ENCODE measurements at regions not wholly inside any gene's neighbourhood (a gene's known extent, or its start where the extent isn't known, plus 50 kb on each side); places are given as distances from the start of the nearest gene placed in this dataset.

DNA sequence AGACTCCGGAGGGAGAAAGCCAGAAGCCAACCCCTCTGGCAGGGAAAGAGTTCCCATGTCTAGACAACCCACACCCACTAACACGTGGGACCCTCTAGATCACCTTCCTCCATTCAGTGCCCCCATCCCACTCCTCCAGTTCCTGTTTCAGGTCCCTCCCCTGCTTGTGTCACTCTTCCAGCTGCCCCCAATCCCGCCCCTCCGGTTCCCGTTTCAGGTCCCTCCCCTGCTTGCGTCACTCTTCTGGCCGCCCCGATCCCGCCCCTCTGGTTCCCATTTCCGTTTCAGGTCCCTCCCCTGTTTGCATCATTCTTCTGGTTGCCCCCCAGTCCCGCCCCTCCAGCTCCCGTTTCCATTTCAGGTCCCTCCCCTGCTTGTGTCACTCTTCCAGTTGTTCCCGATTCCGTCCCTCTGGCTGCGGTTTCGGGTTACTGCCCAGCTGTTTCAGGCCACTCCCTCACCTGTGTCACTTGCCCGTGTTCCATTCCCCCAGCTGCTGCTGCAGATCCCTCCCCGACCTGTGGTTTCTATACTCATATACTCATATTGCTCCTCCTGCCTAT is 64.8 kb upstream of the RANBP6 start:
- no peaks in the 10 kb centered on the region for H3K27me3 ChIP-seq
- no peaks in the 10 kb centered on the region for H3K9me3 ChIP-seq
- no peaks in the 10 kb centered on the region for H3K4me1 ChIP-seq
- WGBS, 2 donors, result 27 to 42% methylated on average over 18 of the region's 18 CpGs
- no peaks in the 10 kb centered on the region for H3K36me3 ChIP-seq
- DNase-seq (ENCODE audit: low spot score in 2 of 2), result peak; percentile 57 to 68
- H3K27ac ChIP-seq, result peak overlapping the region; percentile 65 to 80 (median 66)
- no peak for TF ChIP-seq POLR2A (IDR thresholded peaks at IDR 0.05)
- TF ChIP-seq, protein P1, sequence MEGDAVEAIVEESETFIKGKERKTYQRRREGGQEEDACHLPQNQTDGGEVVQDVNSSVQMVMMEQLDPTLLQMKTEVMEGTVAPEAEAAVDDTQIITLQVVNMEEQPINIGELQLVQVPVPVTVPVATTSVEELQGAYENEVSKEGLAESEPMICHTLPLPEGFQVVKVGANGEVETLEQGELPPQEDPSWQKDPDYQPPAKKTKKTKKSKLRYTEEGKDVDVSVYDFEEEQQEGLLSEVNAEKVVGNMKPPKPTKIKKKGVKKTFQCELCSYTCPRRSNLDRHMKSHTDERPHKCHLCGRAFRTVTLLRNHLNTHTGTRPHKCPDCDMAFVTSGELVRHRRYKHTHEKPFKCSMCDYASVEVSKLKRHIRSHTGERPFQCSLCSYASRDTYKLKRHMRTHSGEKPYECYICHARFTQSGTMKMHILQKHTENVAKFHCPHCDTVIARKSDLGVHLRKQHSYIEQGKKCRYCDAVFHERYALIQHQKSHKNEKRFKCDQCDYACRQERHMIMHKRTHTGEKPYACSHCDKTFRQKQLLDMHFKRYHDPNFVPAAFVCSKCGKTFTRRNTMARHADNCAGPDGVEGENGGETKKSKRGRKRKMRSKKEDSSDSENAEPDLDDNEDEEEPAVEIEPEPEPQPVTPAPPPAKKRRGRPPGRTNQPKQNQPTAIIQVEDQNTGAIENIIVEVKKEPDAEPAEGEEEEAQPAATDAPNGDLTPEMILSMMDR (IDR thresholded peaks at IDR 0.05), result peak in 3 of 5 experiments; percentile 14 to 27 (median 22)
- H3K4me3 ChIP-seq, result peak overlapping the region; percentile 36 to 45 (median 38)

- no peak for DNase-seq (ENCODE audit: low spot score in 2 of 2)
- Histone ChIP-seq H3K27me3 (no peaks in the 10 kb centered on the region), H3K4me3 (peak overlapping the region in 3 of 4 donors; percentile 36 to 45 (median 41)), H3K27ac (peak overlapping the region in 1 of 4 donors; percentile 65), H3K9me3 (no peaks in the 10 kb centered on the region), H3K4me1 (no peaks in the 10 kb centered on the region), H3K36me3 (no peaks in the 10 kb centered on the region)
- 92 to 93% methylated on average over 5 of the region's 5 CpGs for WGBS, 2 donors
- TF ChIP-seq POLR2A (IDR thresholded peaks at IDR 0.05) (no peak), EP300 (IDR thresholded peaks at IDR 0.05) (no peak)
- TF ChIP-seq, protein P1 (IDR thresholded peaks at IDR 0.05), result no peak
Observed at GRCh38 chr9:6079386-6079785, 64.0 kb upstream of the RANBP6 start.

DNA sequence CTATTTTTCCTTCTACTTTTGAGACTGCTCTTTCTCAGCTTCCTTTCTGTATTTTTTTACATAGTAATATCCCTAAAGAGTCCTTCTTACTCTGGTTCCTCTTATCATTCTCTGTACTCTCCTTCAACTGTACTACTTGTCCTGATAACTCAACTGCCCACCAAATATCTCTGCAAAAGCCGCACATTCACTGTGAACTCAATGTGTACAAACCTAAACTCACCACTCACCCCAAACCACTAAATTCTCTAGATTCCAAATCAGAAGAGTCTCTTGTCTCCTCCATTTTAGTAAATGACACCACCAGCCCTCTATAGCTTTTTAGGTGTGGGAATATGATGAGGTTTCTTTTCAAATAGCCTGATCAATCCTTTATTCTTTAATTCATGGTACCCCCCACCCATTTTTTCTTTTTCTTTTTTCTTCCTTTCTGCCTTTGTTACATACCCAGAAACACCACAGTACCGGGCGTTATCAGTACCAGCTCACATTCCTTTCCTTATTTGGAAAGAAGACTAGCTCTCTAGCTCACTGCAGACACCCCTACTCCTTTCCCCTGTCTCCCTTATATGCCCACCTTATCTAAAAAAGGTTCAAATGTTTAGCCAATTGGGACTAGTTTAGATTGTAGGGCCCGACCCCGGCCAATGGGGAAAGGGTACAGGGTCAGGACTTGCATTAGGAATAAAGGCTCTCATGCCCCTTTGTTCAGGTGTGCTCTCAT is 63.1 kb upstream of the RANBP6 start:
- no peak overlapping the region for H3K27ac ChIP-seq
- no peak overlapping the region for H3K4me3 ChIP-seq
- no peaks in the 10 kb centered on the region for H3K9me3 ChIP-seq
- H3K27me3 ChIP-seq, result no peaks in the 10 kb centered on the region
- TF ChIP-seq EP300 (IDR thresholded peaks at IDR 0.05), result no peak
- TF ChIP-seq POLR2A (IDR thresholded peaks at IDR 0.05), result no peak
- TF ChIP-seq, protein P1 (IDR thresholded peaks at IDR 0.05), result no peak
- no peaks in the 10 kb centered on the region for H3K36me3 ChIP-seq
- no peak for DNase-seq (ENCODE audit: low spot score in 2 of 2)
- 77 to 83% methylated on average over 5 of the region's 5 CpGs for whole genome bisulfite sequencing, 2 donors
- H3K4me1 ChIP-seq, result no peaks in the 10 kb centered on the region

GRCh38 chr9:6076851-6077250 is 61.4 kb upstream of the RANBP6 start:
- no peak overlapping the region for H3K4me3 ChIP-seq
- 44 to 49% methylated on average over 6 of the region's 6 CpGs for WGBS, 2 donors
- H3K4me1 ChIP-seq, result no peaks in the 10 kb centered on the region
- no peak overlapping the region for H3K27ac ChIP-seq
- DNase-seq (ENCODE audit: low spot score in 2 of 2), result no peak
- H3K27me3 ChIP-seq, result no peaks in the 10 kb centered on the region
- H3K9me3 ChIP-seq, result no peaks in the 10 kb centered on the region
- TF ChIP-seq POLR2A (IDR thresholded peaks at IDR 0.05) (no peak), EP300 (IDR thresholded peaks at IDR 0.05) (no peak)
- TF ChIP-seq, protein P1 (IDR thresholded peaks at IDR 0.05), result no peak
- H3K36me3 ChIP-seq, result no peaks in the 10 kb centered on the region

DNA sequence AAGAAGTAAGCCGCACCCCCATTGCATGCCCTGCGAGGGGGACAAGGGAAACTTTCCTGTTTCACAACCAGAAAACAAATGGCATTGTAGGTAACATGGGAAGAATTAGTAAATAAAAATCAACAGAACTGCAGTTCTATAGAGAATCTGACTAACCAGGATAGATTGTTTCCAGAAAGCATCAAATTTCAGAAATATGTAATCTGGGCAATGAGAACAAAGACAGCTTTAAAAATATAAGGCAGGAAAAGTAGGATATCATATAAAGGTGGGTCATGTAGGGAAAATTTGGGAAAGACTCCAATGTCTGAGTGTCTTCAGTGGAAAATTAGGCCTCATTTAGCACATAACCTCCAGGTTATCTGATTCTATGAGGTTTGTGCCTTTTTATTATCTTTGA is 58.3 kb upstream of the RANBP6 start:
- Histone ChIP-seq H3K36me3 (no peaks in the 10 kb centered on the region), H3K27ac (no peak overlapping the region), H3K27me3 (no peaks in the 10 kb centered on the region), H3K9me3 (peaks cover 0 to 5% (median 0%) of the 10 kb centered on the region in 4 donors), H3K4me1 (no peaks in the 10 kb centered on the region), H3K4me3 (no peak overlapping the region)
- 74 to 83% methylated on average over 2 of the region's 2 CpGs for WGBS, 2 donors
- TF ChIP-seq EP300 (IDR thresholded peaks at IDR 0.05), result no peak
- TF ChIP-seq, protein P1 (IDR thresholded peaks at IDR 0.05), result no peak
- TF ChIP-seq POLR2A (IDR thresholded peaks at IDR 0.05), result no peak
- no peak for DNase-seq (ENCODE audit: low spot score in 2 of 2)
